ENCODE measurements at regions not wholly inside any gene's neighbourhood (a gene's known extent, or its start where the extent isn't known, plus 50 kb on each side); places are given as distances from the start of the nearest gene placed in this dataset.

DNA sequence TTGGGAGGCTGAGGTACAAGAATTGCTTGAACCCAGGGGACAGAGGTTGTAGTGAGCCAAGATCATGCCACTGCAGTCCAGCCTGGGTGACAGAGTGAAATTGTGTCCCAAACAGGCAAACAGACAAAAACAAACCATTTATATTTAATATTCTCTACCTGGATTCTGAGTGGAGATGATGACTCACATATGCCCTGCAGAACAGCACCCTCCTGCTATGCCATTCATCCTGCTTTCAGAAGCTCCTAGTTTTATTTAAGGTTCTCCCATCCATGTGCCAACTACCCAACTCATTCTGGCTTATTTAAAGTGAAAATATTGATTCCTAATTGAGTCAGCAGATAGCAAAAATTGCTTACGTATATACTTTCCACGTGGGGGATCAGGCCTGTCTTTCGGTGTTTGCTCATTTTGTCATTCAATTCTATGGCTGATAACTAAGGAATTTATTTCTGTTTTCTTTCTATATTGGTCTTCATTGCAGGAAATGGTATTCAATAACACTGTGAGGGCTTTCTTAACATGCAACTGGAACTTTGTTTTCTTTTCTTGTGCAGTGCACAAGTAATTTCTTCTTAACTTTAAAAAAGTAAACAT is 459.1 kb upstream of the JAG1 start:
- Histone ChIP-seq H4K20me1 (ENCODE audit: insufficient read depth) (no peaks in the 10 kb centered on the region), H3K9me3 (ENCODE audit: low read length) (no peaks in the 10 kb centered on the region), H3K9ac (ENCODE audit: low read length) (no peak overlapping the region), H3K79me2 (replicated peaks; ENCODE audit: insufficient read depth, low read length) (no peaks in the 10 kb centered on the region), H3K4me3 (ENCODE audit: low read length) (no peak overlapping the region), H3K4me2 (ENCODE audit: low read length) (no peak overlapping the region), H3K36me3 (ENCODE audit: insufficient read depth, low read length) (no peaks in the 10 kb centered on the region), H3K9me2 (ENCODE audit: insufficient read depth, low read length) (no peaks in the 10 kb centered on the region), H3K27me3 (ENCODE audit: insufficient read depth, low read depth, low read length) (no peaks in the 10 kb centered on the region), H3F3A (ENCODE audit: insufficient read depth, low read length, poor library complexity, severe bottlenecking) (no peaks in the 10 kb centered on the region), H3K27ac (ENCODE audit: low read length) (no peak overlapping the region), H2AFZ (ENCODE audit: low read depth, low read length) (no peak overlapping the region)
- no peak for TF ChIP-seq POLR2AphosphoS5 (IDR thresholded peaks at IDR 0.05)

DNA sequence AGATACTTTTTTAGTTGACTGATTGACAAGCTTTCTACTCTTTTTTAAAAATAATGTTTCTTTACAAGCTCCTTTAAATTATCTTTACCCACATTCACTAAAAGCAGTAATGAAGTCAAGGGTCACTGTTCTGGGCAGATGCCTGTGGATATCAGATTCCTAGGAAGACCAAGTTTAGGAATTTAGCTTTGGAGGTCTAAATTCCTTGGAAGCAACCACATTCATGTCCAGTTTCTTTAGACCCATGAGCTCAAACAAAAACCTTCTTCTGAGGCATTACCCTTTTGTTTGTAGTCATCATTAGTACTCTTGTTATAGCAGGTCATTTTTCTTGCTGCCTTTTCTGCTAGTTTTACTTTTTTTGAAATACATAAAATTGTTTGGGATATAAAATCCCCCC is 462.9 kb upstream of the JAG1 start:
- Histone ChIP-seq H3K9me2 (ENCODE audit: insufficient read depth, low read length) (no peaks in the 10 kb centered on the region), H3K36me3 (ENCODE audit: insufficient read depth, low read length) (no peaks in the 10 kb centered on the region), H3K79me2 (replicated peaks; ENCODE audit: insufficient read depth, low read length) (no peaks in the 10 kb centered on the region), H3K9ac (ENCODE audit: low read length) (no peak overlapping the region), H3K27me3 (ENCODE audit: insufficient read depth, low read depth, low read length) (no peaks in the 10 kb centered on the region), H4K20me1 (ENCODE audit: insufficient read depth) (no peaks in the 10 kb centered on the region), H3K4me2 (ENCODE audit: low read length) (no peak overlapping the region), H3K9me3 (ENCODE audit: low read length) (peaks cover 2% of the 10 kb centered on the region), H2AFZ (ENCODE audit: low read depth, low read length) (no peak overlapping the region), H3F3A (ENCODE audit: insufficient read depth, low read length, poor library complexity, severe bottlenecking) (no peaks in the 10 kb centered on the region), H3K27ac (ENCODE audit: low read length) (no peak overlapping the region), H3K4me3 (ENCODE audit: low read length) (no peak overlapping the region)
- no peak for TF ChIP-seq MXI1 (conservative IDR thresholded peaks at IDR 0.05; ENCODE audit: poor library complexity, severe bottlenecking)
- no peak for TF ChIP-seq RAD21 (conservative IDR thresholded peaks at IDR 0.05)
- TF ChIP-seq EZH2 (IDR thresholded peaks at IDR 0.05; ENCODE audit: borderline replicate concordance, insufficient read depth, low read length, poor library complexity, severe bottlenecking) = no peak
- TF ChIP-seq, protein P1, sequence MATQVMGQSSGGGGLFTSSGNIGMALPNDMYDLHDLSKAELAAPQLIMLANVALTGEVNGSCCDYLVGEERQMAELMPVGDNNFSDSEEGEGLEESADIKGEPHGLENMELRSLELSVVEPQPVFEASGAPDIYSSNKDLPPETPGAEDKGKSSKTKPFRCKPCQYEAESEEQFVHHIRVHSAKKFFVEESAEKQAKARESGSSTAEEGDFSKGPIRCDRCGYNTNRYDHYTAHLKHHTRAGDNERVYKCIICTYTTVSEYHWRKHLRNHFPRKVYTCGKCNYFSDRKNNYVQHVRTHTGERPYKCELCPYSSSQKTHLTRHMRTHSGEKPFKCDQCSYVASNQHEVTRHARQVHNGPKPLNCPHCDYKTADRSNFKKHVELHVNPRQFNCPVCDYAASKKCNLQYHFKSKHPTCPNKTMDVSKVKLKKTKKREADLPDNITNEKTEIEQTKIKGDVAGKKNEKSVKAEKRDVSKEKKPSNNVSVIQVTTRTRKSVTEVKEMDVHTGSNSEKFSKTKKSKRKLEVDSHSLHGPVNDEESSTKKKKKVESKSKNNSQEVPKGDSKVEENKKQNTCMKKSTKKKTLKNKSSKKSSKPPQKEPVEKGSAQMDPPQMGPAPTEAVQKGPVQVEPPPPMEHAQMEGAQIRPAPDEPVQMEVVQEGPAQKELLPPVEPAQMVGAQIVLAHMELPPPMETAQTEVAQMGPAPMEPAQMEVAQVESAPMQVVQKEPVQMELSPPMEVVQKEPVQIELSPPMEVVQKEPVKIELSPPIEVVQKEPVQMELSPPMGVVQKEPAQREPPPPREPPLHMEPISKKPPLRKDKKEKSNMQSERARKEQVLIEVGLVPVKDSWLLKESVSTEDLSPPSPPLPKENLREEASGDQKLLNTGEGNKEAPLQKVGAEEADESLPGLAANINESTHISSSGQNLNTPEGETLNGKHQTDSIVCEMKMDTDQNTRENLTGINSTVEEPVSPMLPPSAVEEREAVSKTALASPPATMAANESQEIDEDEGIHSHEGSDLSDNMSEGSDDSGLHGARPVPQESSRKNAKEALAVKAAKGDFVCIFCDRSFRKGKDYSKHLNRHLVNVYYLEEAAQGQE (IDR thresholded peaks at IDR 0.05; ENCODE audit: borderline replicate concordance) = no peak

DNA sequence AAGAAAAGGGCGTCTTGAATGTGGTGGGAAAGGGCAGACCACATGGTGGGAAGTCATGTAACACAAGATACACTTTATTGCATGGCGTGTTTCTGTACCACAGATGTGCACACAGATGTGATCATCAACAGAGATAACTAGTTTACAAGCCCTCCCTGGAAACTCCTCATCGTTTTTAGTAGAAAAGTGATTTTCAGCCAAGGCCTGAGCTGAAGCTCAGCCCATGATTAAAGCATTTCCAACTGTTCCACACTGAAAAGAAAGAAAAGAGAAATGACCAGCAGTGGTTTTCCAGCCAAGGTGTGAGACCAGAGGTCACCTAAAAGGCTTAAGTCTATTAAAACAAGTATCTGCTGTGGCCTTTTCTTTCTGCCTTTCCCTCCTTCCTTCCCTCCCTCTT is 463.9 kb upstream of the JAG1 start:
- H3K27me3 ChIP-seq (ENCODE audit: insufficient read depth, low read depth, low read length) = no peaks in the 10 kb centered on the region
- H2AFZ ChIP-seq (ENCODE audit: low read depth, low read length) = no peak overlapping the region
- H3K4me2 ChIP-seq (ENCODE audit: low read length) = no peak overlapping the region
- no peaks in the 10 kb centered on the region for H4K20me1 ChIP-seq (ENCODE audit: insufficient read depth)
- no peak overlapping the region for H3K9ac ChIP-seq (ENCODE audit: low read length)
- no peaks in the 10 kb centered on the region for H3F3A ChIP-seq (ENCODE audit: insufficient read depth, low read length, poor library complexity, severe bottlenecking)
- peaks cover 3% of the 10 kb centered on the region for H3K9me3 ChIP-seq (ENCODE audit: low read length)
- no peaks in the 10 kb centered on the region for H3K9me2 ChIP-seq (ENCODE audit: insufficient read depth, low read length)
- H3K4me3 ChIP-seq (ENCODE audit: low read length) = no peak overlapping the region
- no peaks in the 10 kb centered on the region for H3K36me3 ChIP-seq (ENCODE audit: insufficient read depth, low read length)
- no peaks in the 10 kb centered on the region for H3K79me2 ChIP-seq (replicated peaks; ENCODE audit: insufficient read depth, low read length)
- TF ChIP-seq EP300 (conservative IDR thresholded peaks at IDR 0.05; ENCODE audit: poor library complexity, severe bottlenecking) (no peak), POLR2AphosphoS5 (IDR thresholded peaks at IDR 0.05) (no peak), EZH2 (IDR thresholded peaks at IDR 0.05; ENCODE audit: borderline replicate concordance, insufficient read depth, low read length, poor library complexity, severe bottlenecking) (no peak), MXI1 (conservative IDR thresholded peaks at IDR 0.05; ENCODE audit: poor library complexity, severe bottlenecking) (no peak), SMC3 (conservative IDR thresholded peaks at IDR 0.05; ENCODE audit: poor library complexity) (no peak)
- no peak overlapping the region for H3K27ac ChIP-seq (ENCODE audit: low read length)

Data from neural cell (in vitro differentiated cells).